ENCODE measurements at regions not wholly inside any gene's neighbourhood (a gene's known extent, or its start where the extent isn't known, plus 50 kb on each side); places are given as distances from the start of the nearest gene placed in this dataset.
"Not testable (repeated sequence)": the region's sequence is repeated elsewhere in the genome, so short reads cannot be mapped to it uniquely, and the experiment has no call there.

- DNase-seq (ENCODE audit: low spot score): no peak
These were observed 437.8 kb upstream of the NPVF start for GRCh38 chr7:25665903-25666670.

GRCh38 chr7:25666671-25667060, 438.4 kb upstream of the NPVF start:
- no peak for DNase-seq (ENCODE audit: low spot score)

GRCh38 chr7:25669281-25669781, 441.0 kb upstream of the NPVF start:
- no peak for DNase-seq (ENCODE audit: low spot score)

GRCh38 chr7:25669961-25670841, 441.9 kb upstream of the NPVF start:
- no peak for DNase-seq (ENCODE audit: low spot score)

- DNase-seq (ENCODE audit: low spot score): no peak
These were observed 442.8 kb upstream of the NPVF start for GRCh38 chr7:25671111-25671510.

GRCh38 chr7:25672496-25672895, 444.2 kb upstream of the NPVF start:
- DNase-seq (ENCODE audit: low spot score): no peak

- DNase-seq (ENCODE audit: low spot score): no peak
These were observed 447.6 kb upstream of the NPVF start for GRCh38 chr7:25675789-25676474.

- DNase-seq (ENCODE audit: low spot score): no peak
These were observed 449.3 kb upstream of the NPVF start for GRCh38 chr7:25677595-25677994.

- no peak for DNase-seq (ENCODE audit: low spot score)
These were observed 449.9 kb upstream of the NPVF start for GRCh38 chr7:25678215-25678614.

- no peak for DNase-seq (ENCODE audit: low spot score)
These were observed 452.4 kb upstream of the NPVF start for GRCh38 chr7:25680636-25681035.

- no peak for DNase-seq (ENCODE audit: low spot score)
These were observed 456.1 kb upstream of the NPVF start for GRCh38 chr7:25684360-25684759.

GRCh38 chr7:25686493-25686892, 458.2 kb upstream of the NPVF start:
- no peak for DNase-seq (ENCODE audit: low spot score)

GRCh38 chr7:25694211-25694610, 457.8 kb upstream of the NFE2L3 start:
- DNase-seq (ENCODE audit: low spot score): no peak

GRCh38 chr7:25694699-25695098, 457.3 kb upstream of the NFE2L3 start:
- DNase-seq (ENCODE audit: low spot score): no peak

- no peak for DNase-seq (ENCODE audit: low spot score)
These were observed 455.4 kb upstream of the NFE2L3 start for GRCh38 chr7:25696571-25696970.

- DNase-seq (ENCODE audit: low spot score): no peak
These were observed 453.4 kb upstream of the NFE2L3 start for GRCh38 chr7:25698451-25699113.

GRCh38 chr7:25700141-25700540, 451.9 kb upstream of the NFE2L3 start:
- not testable (repeated sequence) for DNase-seq (ENCODE audit: low spot score)

- no peak for DNase-seq (ENCODE audit: low spot score)
These were observed 447.6 kb upstream of the NFE2L3 start for GRCh38 chr7:25704413-25704812.

- DNase-seq (ENCODE audit: low spot score): no peak
These were observed 445.2 kb upstream of the NFE2L3 start for GRCh38 chr7:25706764-25707163.

- no peak for DNase-seq (ENCODE audit: low spot score)
These were observed 444.0 kb upstream of the NFE2L3 start for GRCh38 chr7:25707768-25708620.

- DNase-seq (ENCODE audit: low spot score): no peak
These were observed 441.0 kb upstream of the NFE2L3 start for GRCh38 chr7:25710959-25711358.

Measured in CD4-positive, alpha-beta T cell treated with Interleukin-6 at 100 ng/mL for 8 hours (primary cell).